Panc1 (cell line): ENCODE measurements at regions not wholly inside any gene's neighbourhood (a gene's known extent, or its start where the extent isn't known, plus 50 kb on each side); places are given as distances from the start of the nearest gene placed in this dataset.

Source experiments
- ATAC-seq: fragments of 200-7000 bp; cut with Tn5 transposase; 2 replicates; pipeline ENCODE4 v1.9.1; 2020; ENCODE audit warnings: mild to moderate bottlenecking, moderate library complexity
- BruUV-seq: library from RNA; stranded (reverse); fragments of 400-500 nt; replicated peaks from 2 replicates; lab custom pipeline; 2021; lab: Mats Ljungman, UMichigan
- CTCF ChIA-PET: fragments of 300-600 bp; sonication (Branson Sonifier 250); formaldehyde crosslinking; loops from one replicate; lab custom pipeline; 2022; ENCODE audit warnings: antibody characterized with exemption; lab: Charles Lee
- POLR2A ChIA-PET: fragments of 300-600 bp; sonication (Branson Sonifier 250); formaldehyde crosslinking; loops from one replicate; lab custom pipeline; 2022; ENCODE audit warnings: antibody characterized with exemption; lab: Charles Lee
- DNase-seq: peaks from one replicate; pipeline ENCODE4 v3.0.0-alpha.2; 2010; ENCODE audit warnings: low read depth, low spot score
- H3K27ac ChIP-seq: 2 replicates; pipeline ENCODE4 v1.5.1; 2011; ENCODE audit warnings: mild to moderate bottlenecking, low read length, inconsistent platforms
- H3K27me3 ChIP-seq: fragments of 200-500 bp; sonication (Bioruptor generic); 2 replicates; pipeline ENCODE4 v1.6.0; 2014; ENCODE audit warnings: low read length, inconsistent platforms; ENCODE audit not compliant: control insufficient read depth, insufficient read depth
- H3K36me3 ChIP-seq: fragments of 200-500 bp; sonication (Bioruptor generic); 2 replicates; pipeline ENCODE4 v1.5.1; 2014; ENCODE audit warnings: inconsistent platforms, mild to moderate bottlenecking, low read length, moderate library complexity; ENCODE audit not compliant: control insufficient read depth, insufficient read depth
- H3K4me1 ChIP-seq: 2 replicates; pipeline ENCODE4 v1.5.1; 2011; ENCODE audit warnings: inconsistent platforms, mild to moderate bottlenecking, low read length, moderate library complexity; ENCODE audit not compliant: control insufficient read depth, insufficient read depth
- H3K4me3 ChIP-seq, 2 experiments: 2 replicates each; pipeline ENCODE4 v1.5.1; 2011 to 2012; ENCODE audit warnings: low read depth in 2 of 2, low read length in 2 of 2, mild to moderate bottlenecking in 2 of 2, inconsistent platforms in 1 of 2, moderate library complexity in 1 of 2
- H3K9me3 ChIP-seq: fragments of 200-500 bp; sonication (Bioruptor generic); 2 replicates; pipeline ENCODE4 v1.5.1; 2014; ENCODE audit warnings: low read depth, mild to moderate bottlenecking, inconsistent platforms, low read length, moderate library complexity; ENCODE audit not compliant: control insufficient read depth, insufficient read depth
- CTCF ChIP-seq: fragments of 450-650 bp; IDR thresholded peaks from 2 replicates; pipeline ENCODE4 v1.5.1; 2017; ENCODE audit warnings: mild to moderate bottlenecking
- POLR2AphosphoS5 ChIP-seq: IDR thresholded peaks from 2 replicates; pipeline ENCODE4 v1.6.1; 2012; ENCODE audit warnings: mild to moderate bottlenecking, low read depth, low read length, moderate library complexity
- REST ChIP-seq, 2 experiments: IDR thresholded peaks; 2 replicates each; pipeline ENCODE4 v1.6.1; 2011 to 2012; ENCODE audit warnings: low read depth in 2 of 2, control low read depth in 1 of 2, low read length in 1 of 2, mild to moderate bottlenecking in 1 of 2, moderate library complexity in 1 of 2; ENCODE audit not compliant: insufficient read depth in 1 of 2
- SIN3A ChIP-seq: IDR thresholded peaks from 2 replicates; pipeline ENCODE4 v1.6.1; 2012; ENCODE audit warnings: low read depth, mild to moderate bottlenecking, low read length, moderate library complexity, borderline replicate concordance; ENCODE audit not compliant: insufficient read depth
- TCF7L2 ChIP-seq: IDR thresholded peaks from 2 replicates; pipeline ENCODE4 v1.6.1; 2011; ENCODE audit warnings: mild to moderate bottlenecking, low read depth, low read length, inconsistent platforms
- in situ Hi-C: cut with HindIII; loops from 2 replicates; pipeline ENCODE4 v1.10.0; 2016; ENCODE audit warnings: low sequenced_read_pairs, low pct_unique_long_range_greater_than_20kb
- intact Hi-C: fragments of 100-400 bp; cut with micrococcal nuclease; formaldehyde crosslinking; loops from one replicate; pipeline ENCODE4 v1.10.0; 2022; ENCODE audit not compliant: unreplicated experiment

GRCh38 chr12:43115441-43116160, 436.4 kb downstream of the ADAMTS20 start:
- TF ChIP-seq CTCF (no peak), SIN3A (no peak), REST (IDR thresholded peaks at IDR 0.05; ENCODE audit: insufficient read depth in 1 of 2, low read depth in 2 of 2, low read length in 1 of 2) (no peak), POLR2AphosphoS5 (no peak), TCF7L2 (no peak)
- Histone ChIP-seq H3K27me3 (no peaks in the 10 kb centered on the region), H3K27ac (no peak overlapping the region), H3K4me3 (no peak overlapping the region), H3K36me3 (no peaks in the 10 kb centered on the region), H3K9me3 (no peaks in the 10 kb centered on the region), H3K4me1 (no peaks in the 10 kb centered on the region)
- DNase-seq (no peak), ATAC-seq (no peak)
- ChIA-PET CTCF (no interaction called here), POLR2A (no interaction called here)
- in situ Hi-C loops (no loop called here), intact Hi-C loops (no loop called here)
- no TSS peak for BruUV-seq

GRCh38 chr12:43114316-43114715, 437.7 kb downstream of the ADAMTS20 start:
- Histone ChIP-seq H3K36me3 (no peaks in the 10 kb centered on the region), H3K4me1 (no peaks in the 10 kb centered on the region), H3K27ac (no peak overlapping the region), H3K9me3 (no peaks in the 10 kb centered on the region), H3K4me3 (no peak overlapping the region), H3K27me3 (no peaks in the 10 kb centered on the region)
- in situ Hi-C loops = no loop called here
- ChIA-PET CTCF (no interaction called here), POLR2A (no interaction called here)
- no peak for TF ChIP-seq SIN3A
- TF ChIP-seq REST (IDR thresholded peaks at IDR 0.05; ENCODE audit: insufficient read depth in 1 of 2, low read depth in 2 of 2, low read length in 1 of 2) = no peak
- no peak for TF ChIP-seq TCF7L2
- no peak for TF ChIP-seq POLR2AphosphoS5
- TF ChIP-seq CTCF = no peak
- ATAC-seq (no peak), DNase-seq (no peak)
- BruUV-seq = no TSS peak
- intact Hi-C loops = no loop called here
